Activated CD8-positive, alpha-beta memory T cell treated with anti-CD3 and anti-CD28 coated beads for 48 hours (primary cell): ENCODE measurements at regions not wholly inside any gene's neighbourhood (a gene's known extent, or its start where the extent isn't known, plus 50 kb on each side); places are given as distances from the start of the nearest gene placed in this dataset.

ENCODE experiments used
- DNase-seq, 3 experiments: peaks; one replicate each; pipeline ENCODE4 v3.0.0-alpha.2; 2020; ENCODE audit warnings: low read depth in 2 of 3, low spot score in 2 of 3

DNA sequence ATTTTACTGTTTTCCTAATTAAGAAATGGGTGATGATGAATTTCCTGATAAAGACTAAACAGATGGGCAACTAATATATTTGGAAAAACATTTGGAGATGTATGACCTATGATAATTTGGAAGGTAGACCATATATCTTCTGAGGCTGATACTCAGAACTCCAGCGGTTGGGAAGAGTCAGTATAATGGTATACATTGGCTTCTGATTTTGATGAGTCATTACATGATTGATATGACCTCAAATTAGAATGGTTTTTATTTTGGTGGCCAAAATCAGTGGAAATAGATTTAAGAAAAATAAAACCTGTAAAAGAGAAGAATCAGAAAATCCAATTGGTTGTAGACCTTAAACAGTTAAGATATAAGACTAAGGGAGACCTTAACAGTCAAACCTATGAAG is 496.4 kb upstream of the ALCAM start:
- DNase-seq: no peak

GRCh38 chr3:104873331-104873730 is 493.4 kb upstream of the ALCAM start:
- no peak for DNase-seq

- DNase-seq: no peak
Observed at GRCh38 chr3:104878395-104878794, 488.3 kb upstream of the ALCAM start.

GRCh38 chr3:104879919-104880318 is 486.8 kb upstream of the ALCAM start:
- DNase-seq: no peak

DNA sequence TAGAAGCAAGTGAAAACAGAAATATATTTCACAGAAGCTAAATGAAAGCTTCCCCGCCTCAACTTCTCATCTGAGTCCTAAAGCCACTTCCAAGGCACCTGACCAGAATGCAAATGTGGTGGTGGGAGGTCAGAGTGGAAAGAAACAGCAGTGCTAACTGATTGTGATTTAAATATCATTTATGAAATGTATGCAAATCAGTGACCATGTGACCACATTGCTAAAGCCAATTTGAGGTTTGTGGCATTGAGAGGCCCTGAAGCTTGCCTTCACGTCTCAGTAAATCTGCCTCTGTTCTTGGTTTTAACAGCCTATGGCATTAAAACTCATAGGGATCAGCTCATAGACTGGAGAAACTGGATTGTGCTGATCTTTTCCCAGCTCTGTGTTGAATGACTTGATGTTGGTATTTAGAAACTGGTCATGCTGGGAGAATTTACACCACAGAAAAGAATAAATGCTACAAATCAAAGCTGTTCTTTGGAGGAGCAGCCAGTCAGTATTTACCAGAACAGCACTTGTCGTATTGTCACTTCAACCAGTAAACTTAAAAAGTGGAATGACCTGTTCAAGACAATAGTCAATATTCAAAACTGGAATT is 481.4 kb upstream of the ALCAM start:
- DNase-seq: no peak

GRCh38 chr3:104886220-104886995 is 480.3 kb upstream of the ALCAM start:
- DNase-seq: no peak

DNA sequence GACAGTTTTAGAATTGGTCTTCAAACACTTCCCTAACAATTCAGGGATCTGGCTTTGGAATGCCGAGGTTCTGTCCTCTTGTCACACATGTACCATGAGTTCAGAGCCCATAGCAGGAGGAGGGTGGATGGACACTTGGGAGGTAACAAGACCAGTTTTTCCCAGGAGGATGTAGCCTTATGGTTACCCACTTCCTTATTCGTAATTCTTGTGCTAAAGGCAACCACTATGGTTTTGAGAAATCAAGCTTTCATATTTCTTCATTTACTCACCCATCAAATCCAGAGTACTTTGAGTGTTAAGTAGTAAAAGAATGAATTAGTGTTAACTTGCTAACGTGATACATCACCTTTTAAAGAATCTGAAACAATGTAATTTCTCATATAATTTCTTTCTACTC is 479.6 kb upstream of the ALCAM start:
- no peak for DNase-seq

- no peak for DNase-seq
Observed at GRCh38 chr3:104887619-104888018, 479.1 kb upstream of the ALCAM start.

GRCh38 chr3:104892044-104892443 is 474.7 kb upstream of the ALCAM start:
- no peak for DNase-seq

DNA sequence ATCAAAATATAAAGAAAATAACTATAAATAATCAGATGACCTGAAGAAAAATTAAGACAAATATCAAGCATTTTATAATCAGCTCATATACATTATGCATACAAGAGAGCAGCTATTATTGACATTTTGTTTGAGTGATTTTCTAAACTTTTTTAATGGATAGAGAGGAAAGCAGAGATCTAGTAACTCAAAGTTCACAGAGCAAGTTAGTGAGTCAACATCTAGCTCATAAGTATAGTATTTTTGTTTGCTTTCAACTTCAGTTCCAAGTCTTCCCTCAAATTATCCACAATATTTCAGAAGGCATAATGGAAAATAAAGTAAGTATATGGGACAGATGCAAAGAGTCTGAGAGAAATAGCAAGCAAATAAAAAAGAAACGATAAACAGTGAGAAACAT is 470.1 kb upstream of the ALCAM start:
- DNase-seq: no peak

GRCh38 chr3:104901396-104901795 is 465.3 kb upstream of the ALCAM start:
- DNase-seq: no peak

GRCh38 chr3:104903064-104903463 is 463.6 kb upstream of the ALCAM start:
- no peak for DNase-seq

GRCh38 chr3:104906001-104906639 is 460.6 kb upstream of the ALCAM start:
- DNase-seq: no peak

DNA sequence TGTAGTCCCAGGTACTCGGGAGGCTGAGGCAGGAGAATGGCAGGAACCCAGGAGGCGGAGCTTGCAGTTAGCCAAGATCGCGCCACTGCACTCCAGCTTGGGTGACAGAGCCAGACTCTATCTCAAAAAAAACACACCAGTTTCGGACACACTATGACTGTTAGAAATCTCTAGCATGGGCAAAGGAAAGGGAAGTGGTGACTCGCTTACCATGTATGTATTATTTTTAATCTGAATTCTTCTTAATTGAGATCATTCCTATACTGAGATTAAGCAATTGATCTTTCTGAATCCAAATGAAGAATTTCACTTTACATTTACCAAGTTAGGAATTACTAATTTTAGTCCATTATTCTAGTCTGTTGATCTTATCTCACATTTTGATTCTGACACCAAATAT is 459.2 kb upstream of the ALCAM start:
- DNase-seq: no peak

- DNase-seq: no peak
Observed at GRCh38 chr3:104908761-104909160, 457.9 kb upstream of the ALCAM start.

- DNase-seq: no peak
Observed at GRCh38 chr3:104909198-104909597, 457.5 kb upstream of the ALCAM start.

GRCh38 chr3:104909721-104910120 is 457.0 kb upstream of the ALCAM start:
- DNase-seq: no peak

DNA sequence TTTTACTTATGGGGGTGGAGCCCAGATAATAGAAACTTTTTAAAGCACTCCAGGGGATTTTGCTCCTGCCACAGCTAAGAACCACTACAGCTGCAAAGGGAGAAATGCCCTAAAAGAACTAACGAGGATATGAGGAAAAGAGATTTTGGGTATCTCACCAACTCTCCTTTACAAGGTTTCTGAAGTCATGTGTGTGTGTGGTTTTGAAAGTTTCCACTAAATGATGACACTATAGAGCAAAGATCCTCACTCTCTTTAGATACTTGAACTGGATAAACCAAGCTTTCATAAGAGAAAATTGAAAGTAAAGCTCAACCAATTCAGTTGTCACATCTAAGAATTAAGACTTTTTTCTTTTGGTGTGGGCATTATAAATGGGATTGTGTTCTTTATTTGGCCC is 455.3 kb upstream of the ALCAM start:
- no peak for DNase-seq

- no peak for DNase-seq
Observed at GRCh38 chr3:104916971-104917370, 449.7 kb upstream of the ALCAM start.

GRCh38 chr3:104920512-104920911 is 446.2 kb upstream of the ALCAM start:
- no peak for DNase-seq

- no peak for DNase-seq
Observed at GRCh38 chr3:104933972-104934371, 432.7 kb upstream of the ALCAM start.

DNA sequence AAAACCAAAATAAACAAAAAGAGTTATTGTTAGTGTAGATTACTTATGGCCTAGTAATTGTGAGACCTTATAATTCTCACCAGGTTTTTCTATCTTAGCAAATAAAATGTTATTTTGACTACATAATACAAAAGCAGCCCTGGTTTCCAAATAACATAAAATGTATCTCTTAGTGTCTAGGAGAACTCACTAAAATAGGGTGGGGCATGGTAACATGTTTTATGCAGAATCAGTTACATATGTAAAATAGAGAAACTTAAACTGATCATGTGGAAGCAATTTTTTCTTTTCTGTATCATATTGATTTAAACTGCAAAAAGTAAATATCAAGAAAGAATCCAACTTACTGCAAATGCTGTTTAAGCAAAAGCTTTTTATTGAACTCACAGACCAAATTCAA is 431.1 kb upstream of the ALCAM start:
- no peak for DNase-seq

DNA sequence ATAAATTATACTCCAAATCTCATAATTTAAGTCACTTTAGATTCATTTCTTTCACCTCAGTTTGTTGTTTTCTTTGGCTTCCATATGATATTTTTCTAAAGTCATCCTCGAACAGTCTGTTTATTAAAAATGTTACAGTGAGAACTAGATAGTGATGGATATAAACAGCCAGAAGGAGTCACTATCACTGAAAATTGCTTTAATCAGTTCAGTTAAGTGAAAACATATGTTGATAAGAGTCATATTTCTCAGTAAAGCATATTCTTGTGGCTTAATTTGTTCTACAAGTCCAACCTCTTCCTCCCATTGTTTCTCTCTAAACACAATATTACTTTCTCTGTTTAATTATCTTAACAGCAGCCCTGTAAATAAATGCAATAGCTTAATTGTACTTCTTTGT is 427.5 kb upstream of the ALCAM start:
- DNase-seq: no peak
